DMS114 treated with DMSO at 0.1 percent for 48 hours (cell line): ENCODE measurements at regions not wholly inside any gene's neighbourhood (a gene's known extent, or its start where the extent isn't known, plus 50 kb on each side); places are given as distances from the start of the nearest gene placed in this dataset.

ENCODE experiments used
- DNase-seq: peaks from one replicate; lab custom pipeline; 2025; ENCODE audit not compliant: unreplicated experiment; lab: John Stamatoyannopoulos, UW

GRCh38 chr2:7777668-7778067, 860.5 kb downstream of the RNF144A start:
- DNase-seq: no peak

- DNase-seq: no peak
Measured at GRCh38 chr2:7780321-7780720, 863.1 kb downstream of the RNF144A start.

GRCh38 chr2:7785700-7786099, 868.5 kb downstream of the RNF144A start:
- no peak for DNase-seq

- DNase-seq: no peak
Measured at GRCh38 chr2:7788736-7789135, 871.5 kb downstream of the RNF144A start.

- no peak for DNase-seq
Measured at GRCh38 chr2:7792031-7792651, 874.9 kb downstream of the RNF144A start.

- DNase-seq: no peak
Measured at GRCh38 chr2:7795778-7796563, 878.8 kb downstream of the RNF144A start.

GRCh38 chr2:7800031-7800430, 881.8 kb upstream of the ID2 start:
- no peak for DNase-seq

- DNase-seq: no peak
Measured at GRCh38 chr2:7801212-7801611, 880.6 kb upstream of the ID2 start.

GRCh38 chr2:7803515-7803914, 878.3 kb upstream of the ID2 start:
- no peak for DNase-seq

GRCh38 chr2:7809640-7810039, 872.2 kb upstream of the ID2 start:
- no peak for DNase-seq

GRCh38 chr2:7811073-7811472, 870.8 kb upstream of the ID2 start:
- DNase-seq: no peak

- DNase-seq: no peak
Measured at GRCh38 chr2:7812231-7812995, 869.4 kb upstream of the ID2 start.

- no peak for DNase-seq
Measured at GRCh38 chr2:7813541-7814292, 868.1 kb upstream of the ID2 start.

- DNase-seq: no peak
Measured at GRCh38 chr2:7815726-7816125, 866.1 kb upstream of the ID2 start.

- DNase-seq: no peak
Measured at GRCh38 chr2:7816233-7816632, 865.6 kb upstream of the ID2 start.

- DNase-seq: no peak
Measured at GRCh38 chr2:7816944-7817343, 864.9 kb upstream of the ID2 start.

GRCh38 chr2:7819316-7819715, 862.5 kb upstream of the ID2 start:
- DNase-seq: no peak

GRCh38 chr2:7819850-7820249, 862.0 kb upstream of the ID2 start:
- DNase-seq: no peak

- no peak for DNase-seq
Measured at GRCh38 chr2:7824211-7824610, 857.6 kb upstream of the ID2 start.

- no peak for DNase-seq
Measured at GRCh38 chr2:7825591-7826312, 856.1 kb upstream of the ID2 start.

GRCh38 chr2:7826656-7827055, 855.2 kb upstream of the ID2 start:
- DNase-seq: no peak
